H1 (cell line): ENCODE measurements at regions not wholly inside any gene's neighbourhood (a gene's known extent, or its start where the extent isn't known, plus 50 kb on each side); places are given as distances from the start of the nearest gene placed in this dataset.

Source experiments
- CHD7 ChIP-seq: fragments of 300-600 bp; sonication (generic); IDR thresholded peaks from 2 replicates; pipeline ENCODE4 v1.7.1; 2012; ENCODE audit warnings: low read length, moderate library complexity, mild to moderate bottlenecking, inconsistent platforms; ENCODE audit not compliant: insufficient replicate concordance
- JUND ChIP-seq: IDR thresholded peaks from 2 replicates; pipeline ENCODE4 v1.6.1; 2011; ENCODE audit warnings: mild to moderate bottlenecking, improper control_type of control experiment, low read length
- KDM5A ChIP-seq: fragments of 200-600 bp; IDR thresholded peaks from 2 replicates; pipeline ENCODE4 v1.7.1; 2012; ENCODE audit warnings: mild to moderate bottlenecking, low read length, inconsistent platforms, mixed read lengths
- MAX ChIP-seq: IDR thresholded peaks from 2 replicates; pipeline ENCODE4 v1.6.1; 2012; ENCODE audit warnings: inconsistent platforms
- RFX5 ChIP-seq: IDR thresholded peaks from 2 replicates; pipeline ENCODE4 v1.6.1; 2011; ENCODE audit warnings: low read depth, low read length, improper control_type of control experiment, borderline replicate concordance
- SIRT6 ChIP-seq: IDR thresholded peaks from one replicate; pipeline ENCODE4 v1.7.1; 2012; ENCODE audit warnings: low read length, inconsistent platforms
- SP1 ChIP-seq: IDR thresholded peaks from 2 replicates; pipeline ENCODE4 v1.6.1; 2011; ENCODE audit warnings: low read depth, low read length
- SP4 ChIP-seq: IDR thresholded peaks from 2 replicates; pipeline ENCODE4 v1.6.1; 2012; ENCODE audit warnings: low read length, inconsistent platforms

- TF ChIP-seq CHD7 (no peak), KDM5A (no peak), SP4 (no peak), SIRT6 (no peak), RFX5 (no peak), SP1 (no peak), JUND (no peak), MAX (no peak)
Measured at GRCh38 chr2:146240391-146240790, 1604.4 kb upstream of the ACVR2A start (continued).
